Dedifferentiated amniotic fluid mesenchymal stem cell (primary cell): ENCODE measurements at regions not wholly inside any gene's neighbourhood (a gene's known extent, or its start where the extent isn't known, plus 50 kb on each side); places are given as distances from the start of the nearest gene placed in this dataset.

Experiments used
- DNase-seq: peaks from one replicate; pipeline ENCODE4 v3.0.0-alpha.2; 2016; ENCODE audit errors: extremely low spot score

GRCh38 chr6:111986651-111987050 lies 67.3 kb upstream of the CCN6 start:
- no peak for DNase-seq

GRCh38 chr6:111987295-111987694 lies 66.6 kb upstream of the CCN6 start:
- no peak for DNase-seq

GRCh38 chr6:111988926-111989325 lies 65.0 kb upstream of the CCN6 start:
- DNase-seq: no peak

- DNase-seq: no peak
Measured at GRCh38 chr6:111989743-111990142, 64.2 kb upstream of the CCN6 start.

- no peak for DNase-seq
Measured at GRCh38 chr6:111990214-111990613, 63.7 kb upstream of the CCN6 start.

GRCh38 chr6:111992851-111993250 lies 61.1 kb upstream of the CCN6 start:
- DNase-seq: no peak

GRCh38 chr6:111993342-111993741 lies 60.6 kb upstream of the CCN6 start:
- DNase-seq: no peak

GRCh38 chr6:111994791-111995190 lies 59.1 kb upstream of the CCN6 start:
- DNase-seq: no peak

GRCh38 chr6:111995404-111995803 lies 58.5 kb upstream of the CCN6 start:
- no peak for DNase-seq

GRCh38 chr6:111996144-111996865 lies 57.6 kb upstream of the CCN6 start:
- no peak for DNase-seq

- peak; percentile 73 for DNase-seq
Measured at GRCh38 chr6:111997078-111997852, 56.6 kb upstream of the CCN6 start.

GRCh38 chr6:111997853-111998208 lies 56.1 kb upstream of the CCN6 start:
- DNase-seq: no peak

GRCh38 chr6:112002307-112002706 lies 51.6 kb upstream of the CCN6 start:
- no peak for DNase-seq
